ENCODE measurements at regions not wholly inside any gene's neighbourhood (a gene's known extent, or its start where the extent isn't known, plus 50 kb on each side); places are given as distances from the start of the nearest gene placed in this dataset.

DNA sequence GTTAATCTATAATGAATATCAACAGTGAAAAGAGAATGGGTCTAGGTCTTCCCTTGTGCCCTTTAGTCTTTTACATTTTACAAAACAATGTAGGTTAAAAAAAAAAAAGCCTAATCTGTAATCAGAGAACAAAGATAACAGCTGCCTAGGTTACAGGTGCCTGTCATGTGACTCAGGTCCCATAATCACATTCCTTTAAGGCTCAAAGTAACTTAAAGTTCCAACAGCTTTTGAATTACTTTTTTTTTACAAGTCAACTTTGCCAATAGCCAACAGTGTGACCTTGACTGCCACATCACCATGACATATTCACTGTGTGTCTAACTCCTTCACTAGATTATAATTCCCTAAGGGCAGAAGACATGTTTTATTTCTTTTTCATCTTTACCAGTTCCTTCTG, 237.0 kb upstream of the API5 start:
- no peaks in the 10 kb centered on the region for H3K9me1 ChIP-seq (replicated peaks; ENCODE audit: control insufficient read depth, extremely low read depth, insufficient read depth, low read length)
- intact Hi-C loops (cut with micrococcal nuclease) = no loop called here
- FAIRE-seq (no peak), DNase-seq (ENCODE audit: low read depth, low spot score) (no peak)
- H3K27me3 ChIP-seq (ENCODE audit: control insufficient read depth in 2 of 2, insufficient read depth in 2 of 2, low read length in 2 of 2) = no peaks in the 10 kb centered on the region
- no peaks in the 10 kb centered on the region for H4K20me1 ChIP-seq (replicated peaks; ENCODE audit: control insufficient read depth, extremely low read depth, insufficient read depth, low read length)
- no peaks in the 10 kb centered on the region for H3K79me2 ChIP-seq (ENCODE audit: control insufficient read depth, insufficient read depth, low read length)
- H3K4me3 ChIP-seq (replicated peaks in 1 of 3; ENCODE audit: insufficient read depth in 1 of 3, low read depth in 1 of 3, low read length in 3 of 3) = no peak overlapping the region
- ChIA-PET CTCF (interaction anchor here (0.6 kb wide), 1 partner anchor 314 kb away, joined by 4 read pairs; no protein-coding TSS in a partner anchor), POLR2A (no interaction called here)
- no peaks in the 10 kb centered on the region for H3K4me1 ChIP-seq (ENCODE audit: control insufficient read depth, extremely low read depth, insufficient read depth, low read length)
- H3K36me3 ChIP-seq (ENCODE audit: control insufficient read depth in 2 of 2, extremely low read depth in 1 of 2, insufficient read depth in 2 of 2, low read length in 2 of 2) = no peaks in the 10 kb centered on the region
- dilution Hi-C loops (cut with MboI; ENCODE audit: extremely low pct_ligation_motif_present, low sequenced_read_pairs) = no loop called here
- H3K27ac ChIP-seq (ENCODE audit: insufficient read depth, low read depth, low read length) = no peak overlapping the region
- no peak overlapping the region for H3K9ac ChIP-seq (replicated peaks; ENCODE audit: extremely low read depth, insufficient read depth, low read length)
- no peak overlapping the region for H2AFZ ChIP-seq (ENCODE audit: low read depth, low read length)
- peaks cover 3% of the 10 kb centered on the region for H3K9me3 ChIP-seq (replicated peaks; ENCODE audit: control insufficient read depth, insufficient read depth, low read length)
- TF ChIP-seq FOS (IDR thresholded peaks at IDR 0.05; ENCODE audit: borderline replicate concordance, insufficient read depth, low read length) = no peak
- TF ChIP-seq JUN (IDR thresholded peaks at IDR 0.05; ENCODE audit: borderline replicate concordance, insufficient read depth, insufficient read length, low read depth) = no peak
- no peak for TF ChIP-seq POLR2A (IDR thresholded peaks at IDR 0.05; ENCODE audit: low read depth, low read length)
- TF ChIP-seq, protein P1, sequence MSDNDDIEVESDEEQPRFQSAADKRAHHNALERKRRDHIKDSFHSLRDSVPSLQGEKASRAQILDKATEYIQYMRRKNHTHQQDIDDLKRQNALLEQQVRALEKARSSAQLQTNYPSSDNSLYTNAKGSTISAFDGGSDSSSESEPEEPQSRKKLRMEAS (IDR thresholded peaks at IDR 0.05; ENCODE audit: insufficient read depth, insufficient read length) = no peak
- no peak for TF ChIP-seq EZH2 (IDR thresholded peaks at IDR 0.05; ENCODE audit: borderline replicate concordance, low read depth, low read length, severe bottlenecking)
- no peak for TF ChIP-seq POLR2AphosphoS5 (IDR thresholded peaks at IDR 0.05; ENCODE audit: insufficient read depth, low read depth, low read length)
- TF ChIP-seq GATA2 (IDR thresholded peaks at IDR 0.05; ENCODE audit: insufficient read depth, insufficient read length, low read depth, low read length) = no peak
- BruUV-seq (replicated peaks) = no TSS peak
- no peak overlapping the region for H3K4me2 ChIP-seq (ENCODE audit: insufficient read depth, low read length)

DNA sequence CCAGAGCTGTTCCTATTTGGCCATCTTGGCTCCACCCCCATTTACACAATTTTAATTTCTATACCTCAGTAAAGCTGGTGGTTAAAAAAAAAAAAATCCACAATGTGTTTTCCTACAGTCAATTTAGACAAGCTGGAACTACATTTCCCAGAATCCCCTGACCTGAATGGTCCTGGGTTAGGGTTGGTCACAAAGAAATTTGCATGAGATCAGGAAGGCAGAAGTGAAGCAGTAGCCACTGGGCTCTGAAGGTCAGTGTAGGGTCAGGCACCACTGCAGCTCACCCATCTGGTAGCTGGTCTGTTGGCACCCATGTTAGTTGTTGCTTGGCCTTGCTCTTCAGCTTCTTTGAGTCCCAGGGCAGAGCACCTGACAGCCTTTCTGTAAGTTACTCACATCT, 210.7 kb upstream of the API5 start:
- POLR2A ChIA-PET = no interaction called here
- Histone ChIP-seq H3K9ac (replicated peaks; ENCODE audit: extremely low read depth, insufficient read depth, low read length) (no peak overlapping the region), H3K27me3 (ENCODE audit: control insufficient read depth in 2 of 2, insufficient read depth in 2 of 2, low read length in 2 of 2) (no peaks in the 10 kb centered on the region), H3K9me1 (replicated peaks; ENCODE audit: control insufficient read depth, extremely low read depth, insufficient read depth, low read length) (no peaks in the 10 kb centered on the region), H4K20me1 (replicated peaks; ENCODE audit: control insufficient read depth, extremely low read depth, insufficient read depth, low read length) (no peaks in the 10 kb centered on the region), H3K4me3 (replicated peaks in 1 of 3; ENCODE audit: insufficient read depth in 1 of 3, low read depth in 1 of 3, low read length in 3 of 3) (no peak overlapping the region), H3K79me2 (ENCODE audit: control insufficient read depth, insufficient read depth, low read length) (no peaks in the 10 kb centered on the region), H2AFZ (ENCODE audit: low read depth, low read length) (no peak overlapping the region), H3K27ac (ENCODE audit: insufficient read depth, low read depth, low read length) (no peak overlapping the region), H3K9me3 (replicated peaks; ENCODE audit: control insufficient read depth, insufficient read depth, low read length) (no peaks in the 10 kb centered on the region), H3K4me2 (ENCODE audit: insufficient read depth, low read length) (no peak overlapping the region), H3K4me1 (ENCODE audit: control insufficient read depth, extremely low read depth, insufficient read depth, low read length) (no peaks in the 10 kb centered on the region), H3K36me3 (ENCODE audit: control insufficient read depth in 2 of 2, extremely low read depth in 1 of 2, insufficient read depth in 2 of 2, low read length in 2 of 2) (no peaks in the 10 kb centered on the region)
- BruUV-seq (replicated peaks) = no TSS peak
- no peak for FAIRE-seq
- dilution Hi-C loops (cut with MboI; ENCODE audit: extremely low pct_ligation_motif_present, low sequenced_read_pairs) (no loop called here), intact Hi-C loops (cut with micrococcal nuclease) (no loop called here)
- TF ChIP-seq, protein P2, sequence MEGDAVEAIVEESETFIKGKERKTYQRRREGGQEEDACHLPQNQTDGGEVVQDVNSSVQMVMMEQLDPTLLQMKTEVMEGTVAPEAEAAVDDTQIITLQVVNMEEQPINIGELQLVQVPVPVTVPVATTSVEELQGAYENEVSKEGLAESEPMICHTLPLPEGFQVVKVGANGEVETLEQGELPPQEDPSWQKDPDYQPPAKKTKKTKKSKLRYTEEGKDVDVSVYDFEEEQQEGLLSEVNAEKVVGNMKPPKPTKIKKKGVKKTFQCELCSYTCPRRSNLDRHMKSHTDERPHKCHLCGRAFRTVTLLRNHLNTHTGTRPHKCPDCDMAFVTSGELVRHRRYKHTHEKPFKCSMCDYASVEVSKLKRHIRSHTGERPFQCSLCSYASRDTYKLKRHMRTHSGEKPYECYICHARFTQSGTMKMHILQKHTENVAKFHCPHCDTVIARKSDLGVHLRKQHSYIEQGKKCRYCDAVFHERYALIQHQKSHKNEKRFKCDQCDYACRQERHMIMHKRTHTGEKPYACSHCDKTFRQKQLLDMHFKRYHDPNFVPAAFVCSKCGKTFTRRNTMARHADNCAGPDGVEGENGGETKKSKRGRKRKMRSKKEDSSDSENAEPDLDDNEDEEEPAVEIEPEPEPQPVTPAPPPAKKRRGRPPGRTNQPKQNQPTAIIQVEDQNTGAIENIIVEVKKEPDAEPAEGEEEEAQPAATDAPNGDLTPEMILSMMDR (IDR thresholded peaks at IDR 0.05; ENCODE audit: extremely low read depth in 1 of 2, insufficient read depth in 1 of 2, low read depth in 1 of 2, low read length in 2 of 2) = no peak
- no peak for TF ChIP-seq POLR2A (IDR thresholded peaks at IDR 0.05; ENCODE audit: low read depth, low read length)
- TF ChIP-seq, protein P1 (IDR thresholded peaks at IDR 0.05; ENCODE audit: insufficient read depth, insufficient read length) = no peak
- no peak for TF ChIP-seq EZH2 (IDR thresholded peaks at IDR 0.05; ENCODE audit: borderline replicate concordance, low read depth, low read length, severe bottlenecking)
- TF ChIP-seq MYC (IDR thresholded peaks at IDR 0.05; ENCODE audit: low read depth, low read length) = no peak
- no peak for TF ChIP-seq POLR2AphosphoS5 (IDR thresholded peaks at IDR 0.05; ENCODE audit: insufficient read depth, low read depth, low read length)
- no peak for TF ChIP-seq JUN (IDR thresholded peaks at IDR 0.05; ENCODE audit: borderline replicate concordance, insufficient read depth, insufficient read length, low read depth)
- TF ChIP-seq GATA2 (IDR thresholded peaks at IDR 0.05; ENCODE audit: insufficient read depth, insufficient read length, low read depth, low read length) = no peak
- TF ChIP-seq FOS (IDR thresholded peaks at IDR 0.05; ENCODE audit: borderline replicate concordance, insufficient read depth, low read length) = no peak
- CTCF ChIA-PET = no interaction called here
- no peak for DNase-seq (ENCODE audit: low read depth, low spot score)

All from endothelial cell of umbilical vein (primary cell).